NCI-H82 treated with DMSO at 0.1 percent for 48 hours (cell line): ENCODE measurements at regions not wholly inside any gene's neighbourhood (a gene's known extent, or its start where the extent isn't known, plus 50 kb on each side); places are given as distances from the start of the nearest gene placed in this dataset.
"Not testable (repeated sequence)": the region's sequence is repeated elsewhere in the genome, so short reads cannot be mapped to it uniquely, and the experiment has no call there.

Experiments used
- DNase-seq: peaks from one replicate; lab custom pipeline; 2025; ENCODE audit not compliant: unreplicated experiment; lab: John Stamatoyannopoulos, UW

GRCh38 chr9:95788021-95788420, 87.5 kb upstream of the ERCC6L2 start:
- no peak for DNase-seq

DNA sequence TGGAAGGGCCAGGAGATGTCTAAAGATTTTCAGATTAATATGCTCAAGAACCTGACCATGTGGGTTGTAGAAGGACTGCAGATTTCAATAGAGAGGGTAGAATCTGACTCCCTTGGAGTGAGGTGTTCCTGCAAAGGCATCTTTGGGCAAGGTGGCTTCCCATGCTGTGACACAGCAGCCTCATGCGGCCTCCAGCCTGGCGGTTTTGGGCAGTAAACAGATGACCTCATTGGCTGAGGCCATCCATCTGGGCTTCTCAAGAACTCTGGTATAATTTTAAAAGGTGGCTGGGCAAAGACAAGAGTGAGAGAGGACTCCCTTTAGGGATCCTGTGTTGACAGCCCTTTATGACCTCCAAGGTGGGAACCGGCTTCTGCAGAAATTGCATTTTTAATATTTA, 90.3 kb upstream of the ERCC6L2 start:
- DNase-seq: no peak

- no peak for DNase-seq
These were observed 91.2 kb upstream of the ERCC6L2 start for GRCh38 chr9:95784318-95784717.

DNA sequence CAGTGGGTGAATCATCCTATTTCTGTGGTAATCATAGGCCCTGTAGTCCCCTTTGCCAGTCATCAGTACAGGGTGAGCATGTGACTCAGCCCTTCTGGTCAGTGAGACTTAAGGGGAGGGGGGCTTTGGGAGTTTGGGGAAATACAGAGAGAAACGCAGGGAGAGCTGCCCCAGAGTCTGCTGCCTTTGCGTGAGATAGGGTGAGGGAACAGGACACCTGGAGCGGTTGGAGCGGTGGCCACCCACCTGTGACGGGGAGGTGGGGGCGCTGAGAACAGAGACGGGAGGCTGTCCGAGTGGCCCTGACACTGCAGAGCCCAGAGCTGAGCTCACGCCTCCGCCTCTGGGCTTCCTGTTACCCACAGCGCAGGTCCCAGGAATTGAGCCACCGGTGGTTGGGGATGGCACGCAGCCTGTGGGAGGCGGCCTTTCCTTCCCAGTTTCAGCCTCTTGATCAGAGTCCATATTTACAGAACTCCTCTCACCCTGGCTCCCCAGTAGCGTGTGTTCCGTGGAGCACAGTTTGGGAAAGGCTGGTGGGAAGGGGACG, 92.0 kb upstream of the ERCC6L2 start:
- DNase-seq: no peak

DNA sequence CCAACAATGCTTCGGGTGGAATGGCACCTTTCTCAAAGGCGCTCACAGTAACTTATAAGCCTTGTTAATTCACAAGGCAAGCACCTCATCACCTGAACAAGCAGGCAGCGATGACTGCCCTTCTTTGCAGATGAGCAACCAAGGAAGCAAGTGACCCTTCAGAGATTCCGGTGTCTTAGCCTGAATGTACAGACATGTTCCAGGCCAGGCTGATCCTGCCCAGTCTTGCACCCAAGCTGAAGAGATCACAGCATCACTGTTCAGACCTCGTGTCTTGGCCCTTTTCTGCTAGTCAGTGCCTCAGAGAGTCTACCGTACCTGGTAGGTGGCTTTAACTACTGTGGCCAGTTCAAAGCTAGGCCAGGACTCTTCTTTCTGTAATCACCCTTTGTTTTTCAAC, 94.7 kb upstream of the ERCC6L2 start:
- DNase-seq: no peak

DNA sequence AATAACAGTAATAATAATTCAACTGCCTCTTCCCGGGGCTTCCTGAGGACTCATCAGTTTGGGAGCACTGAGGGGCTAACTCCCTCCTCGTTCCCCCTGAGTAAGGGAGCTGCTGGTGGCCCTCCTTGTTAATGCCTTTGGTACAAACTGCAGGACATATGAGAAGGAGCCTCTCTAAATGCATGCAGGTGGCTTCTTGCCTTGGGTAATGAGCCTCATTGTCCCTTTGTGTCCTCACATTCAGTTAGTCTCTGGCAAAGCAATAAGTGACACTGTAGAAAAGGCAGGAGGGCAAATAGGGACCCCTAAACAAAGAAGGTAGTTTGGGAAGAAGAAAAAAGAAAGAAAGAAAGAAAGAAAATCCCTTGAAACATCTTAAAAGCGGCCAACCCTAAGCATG, 95.4 kb upstream of the ERCC6L2 start:
- no peak for DNase-seq

DNA sequence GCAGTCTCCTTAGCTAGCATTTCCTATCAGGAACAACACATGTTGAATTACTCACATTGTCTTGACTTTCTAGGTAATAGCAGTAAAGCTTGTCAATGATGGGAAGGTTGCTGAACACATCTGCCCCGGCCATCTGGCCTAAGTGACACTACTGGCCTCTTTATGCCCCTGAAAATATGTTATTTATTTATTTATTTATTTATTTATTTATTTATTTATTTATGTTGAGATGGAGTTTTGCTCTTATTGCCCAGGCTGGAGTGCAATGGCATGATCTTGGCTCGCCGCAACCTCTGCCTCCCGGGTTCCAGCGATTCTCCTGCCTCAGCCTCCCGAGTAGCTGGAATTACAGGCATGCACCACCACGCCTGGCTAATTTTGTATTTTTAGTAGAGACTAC, 95.9 kb upstream of the ERCC6L2 start:
- DNase-seq: not testable (repeated sequence)

- DNase-seq: no peak
These were observed 96.5 kb upstream of the ERCC6L2 start for GRCh38 chr9:95778957-95779356.

GRCh38 chr9:95777136-95777535, 98.4 kb upstream of the ERCC6L2 start:
- DNase-seq: no peak

- no peak for DNase-seq
These were observed 99.3 kb upstream of the ERCC6L2 start for GRCh38 chr9:95776176-95776575.

DNA sequence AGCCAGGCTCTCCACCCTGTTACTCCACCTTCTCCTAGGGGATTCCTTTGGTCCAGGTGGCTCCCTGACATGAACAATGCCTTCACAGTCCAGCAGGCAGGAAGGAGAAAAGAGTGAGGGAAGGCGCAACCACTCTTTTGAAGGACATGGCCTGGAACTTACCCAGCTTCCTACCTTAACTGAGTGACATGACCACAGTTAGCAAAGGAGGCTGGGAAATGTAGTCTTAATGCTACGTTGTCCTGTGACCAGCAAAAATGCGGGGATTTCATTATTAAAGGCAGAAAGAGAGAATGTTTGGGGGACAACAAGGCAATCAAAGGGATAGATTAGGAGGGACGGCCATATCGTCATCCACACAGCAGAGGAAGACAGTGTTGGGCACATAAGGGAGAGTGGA, 100.3 kb upstream of the ERCC6L2 start:
- DNase-seq: no peak

DNA sequence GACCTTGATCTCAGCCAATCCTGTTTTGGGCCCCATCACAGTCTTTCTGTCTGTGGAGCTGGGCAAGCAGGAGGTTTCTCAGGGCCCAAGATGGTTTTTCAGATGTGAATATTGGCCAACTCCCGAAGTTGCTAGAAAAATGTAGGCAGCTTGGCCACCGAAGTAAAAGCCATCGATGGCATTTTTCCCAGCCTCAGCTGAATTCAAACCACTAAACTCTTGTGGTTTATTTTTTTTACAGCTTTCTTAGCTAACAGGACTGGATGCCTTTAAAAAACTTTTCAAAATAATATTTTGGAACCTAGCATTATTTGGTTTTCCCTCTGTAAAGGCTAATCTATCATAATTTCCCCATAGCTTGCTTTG, 102.5 kb upstream of the ERCC6L2 start:
- DNase-seq: no peak

DNA sequence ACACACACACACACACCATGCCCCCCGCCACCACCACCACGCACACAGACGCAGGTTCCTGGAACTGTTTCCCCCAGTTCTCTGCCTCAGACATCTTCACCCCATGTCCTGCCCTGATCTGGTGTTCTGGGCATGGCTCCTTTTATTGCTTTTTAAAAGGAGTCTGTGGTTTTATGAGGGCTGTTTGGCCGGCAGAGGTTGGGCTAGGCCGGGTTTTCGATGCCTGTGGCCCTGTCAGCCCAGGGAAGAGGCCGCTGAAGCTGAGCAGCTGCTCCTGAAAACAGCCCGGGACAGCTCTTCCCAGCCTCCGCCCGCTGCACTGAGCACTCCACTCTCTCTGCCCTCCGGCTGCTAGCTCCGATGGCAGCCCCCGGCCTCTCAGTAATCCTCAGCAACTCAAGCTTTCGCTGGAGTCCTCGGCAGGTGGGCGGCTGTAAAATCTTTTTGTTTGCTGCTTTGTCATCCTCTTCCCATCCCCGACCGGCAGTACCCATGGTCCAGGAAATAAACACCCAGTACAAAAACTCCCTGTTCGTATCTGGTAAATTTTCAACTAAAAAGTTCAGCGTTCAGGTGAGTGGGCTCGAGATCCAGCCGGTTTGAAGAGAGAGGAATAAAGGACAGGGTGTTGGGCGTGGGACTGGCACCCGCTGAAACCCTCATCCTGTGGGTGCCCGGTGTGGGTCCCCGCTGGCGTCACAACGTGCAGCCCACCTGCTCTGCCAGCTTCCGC, 103.0 kb upstream of the ERCC6L2 start:
- DNase-seq: no peak

GRCh38 chr9:95771556-95772246, 103.8 kb upstream of the ERCC6L2 start:
- no peak for DNase-seq

- no peak for DNase-seq
These were observed 104.8 kb upstream of the ERCC6L2 start for GRCh38 chr9:95770653-95771131.

DNA sequence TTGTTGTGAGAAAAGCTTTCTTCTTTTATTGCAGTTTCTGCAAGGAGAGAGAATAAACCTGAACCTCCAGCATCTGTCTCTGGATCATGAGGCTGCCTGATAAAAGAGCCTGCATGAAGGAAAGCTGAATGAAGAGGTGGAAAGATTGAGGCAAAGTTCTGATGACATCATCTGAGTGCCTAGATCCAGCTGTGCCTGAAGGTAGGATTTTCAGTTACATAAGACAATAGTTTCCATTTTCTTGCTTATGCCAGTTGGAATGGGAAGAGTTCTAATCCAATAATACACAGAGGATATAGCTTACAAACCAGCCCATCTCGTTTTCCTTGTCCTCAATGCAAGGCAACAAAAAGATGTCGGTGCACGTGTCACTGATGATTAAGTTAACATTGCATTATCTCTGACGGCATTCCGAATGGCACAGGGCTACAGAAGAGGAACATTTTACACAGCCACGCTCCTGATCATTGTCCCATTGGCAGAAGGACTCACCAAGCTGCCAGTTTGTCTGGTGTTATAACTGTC, 105.5 kb upstream of the ERCC6L2 start:
- no peak for DNase-seq

DNA sequence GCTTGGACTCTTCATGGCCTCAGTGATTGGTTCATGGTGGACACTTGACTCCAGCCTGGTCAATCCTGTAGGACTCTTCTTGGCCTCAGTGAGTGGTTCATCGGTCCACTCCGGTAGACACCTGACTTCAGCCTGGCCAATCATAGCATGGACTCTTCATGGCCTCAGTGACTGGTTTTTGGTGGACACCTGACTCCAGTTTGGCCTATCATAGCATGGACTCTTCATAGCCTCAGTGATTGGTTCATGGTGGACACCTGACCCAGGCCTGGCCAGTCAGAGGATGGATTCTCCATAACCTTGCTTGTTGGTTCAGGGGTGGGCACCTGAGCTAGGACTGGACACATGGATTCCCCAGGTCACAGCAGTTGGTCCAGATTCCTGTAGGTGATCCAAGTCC, 106.0 kb upstream of the ERCC6L2 start:
- no peak for DNase-seq

DNA sequence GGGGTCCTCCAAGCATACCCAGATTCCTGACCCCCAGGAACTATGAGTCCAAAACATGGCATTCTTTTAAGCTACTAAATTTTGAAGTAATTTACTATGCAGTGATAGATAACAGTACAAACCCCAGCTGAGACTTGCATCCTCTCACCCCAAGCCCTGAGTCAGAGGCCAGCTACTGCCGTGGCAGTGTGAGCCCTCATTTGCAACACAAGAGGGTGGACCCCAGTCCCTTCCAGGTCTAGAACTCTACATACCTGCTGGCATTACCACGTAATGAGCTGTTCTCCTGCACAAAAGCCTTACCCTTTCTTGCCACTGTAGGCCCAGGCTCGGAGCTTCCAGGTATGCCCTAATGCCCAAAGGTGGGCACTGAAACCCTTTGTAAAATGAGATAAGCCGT, 108.6 kb upstream of the ERCC6L2 start:
- DNase-seq: no peak

DNA sequence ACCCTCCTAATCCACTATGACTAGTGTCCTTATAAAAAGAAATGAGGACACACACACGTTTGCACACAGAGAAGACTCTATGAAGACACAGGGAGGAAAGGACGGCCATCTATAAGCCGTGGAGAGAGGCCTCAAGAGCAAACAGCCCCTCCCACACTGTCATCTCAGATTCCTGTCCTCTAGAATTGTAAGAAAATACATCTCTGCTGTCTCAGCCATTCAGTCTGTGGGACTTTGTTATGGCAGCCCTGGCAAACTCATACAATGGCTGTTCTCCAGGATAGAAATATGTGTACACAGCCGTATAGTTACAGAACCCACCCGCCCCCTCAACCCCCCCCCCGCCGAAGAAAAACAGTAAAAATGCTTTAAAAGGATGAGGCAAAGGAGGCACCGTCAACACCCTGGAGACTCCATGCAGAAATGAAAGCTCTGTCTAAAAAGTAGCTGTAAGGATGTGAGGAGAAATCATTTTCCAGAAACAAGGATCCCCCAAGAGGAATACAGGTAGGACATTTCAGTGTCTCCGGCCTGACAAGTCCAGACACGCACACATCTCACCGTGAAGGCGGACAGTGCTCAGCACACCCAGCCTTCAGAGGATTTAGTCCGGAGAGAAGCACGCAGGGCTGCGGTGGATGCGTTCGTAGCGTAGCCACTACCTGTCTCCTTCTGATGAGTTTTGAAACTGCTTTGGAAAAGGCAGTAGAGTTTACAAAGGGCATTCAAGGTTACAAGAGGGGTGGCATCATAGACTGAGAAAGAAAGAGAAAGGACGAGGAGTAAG, 110.8 kb upstream of the ERCC6L2 start:
- DNase-seq: no peak

GRCh38 chr9:95763983-95764382, 111.5 kb upstream of the ERCC6L2 start:
- no peak for DNase-seq

DNA sequence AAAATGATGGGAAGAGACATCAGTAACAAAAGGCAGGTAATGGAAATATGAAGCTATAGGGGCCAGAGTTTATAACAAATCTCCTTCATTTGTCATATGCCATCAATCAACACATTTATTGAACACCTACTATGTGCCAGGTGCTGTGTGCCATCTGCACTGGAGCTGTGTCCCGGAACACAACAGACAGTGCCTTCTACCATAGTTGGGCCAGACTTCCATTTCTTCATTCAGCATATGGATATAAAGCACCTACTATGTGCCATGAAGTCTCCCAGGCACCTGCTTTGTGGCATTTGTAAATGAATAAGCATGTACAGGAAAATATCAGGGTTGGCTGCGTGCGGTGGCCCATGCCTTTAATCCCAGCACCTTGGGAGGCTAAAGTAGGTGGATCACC, 112.5 kb upstream of the ERCC6L2 start:
- DNase-seq: no peak
